ENCODE measurements at regions not wholly inside any gene's neighbourhood (a gene's known extent, or its start where the extent isn't known, plus 50 kb on each side); places are given as distances from the start of the nearest gene placed in this dataset.

DNA sequence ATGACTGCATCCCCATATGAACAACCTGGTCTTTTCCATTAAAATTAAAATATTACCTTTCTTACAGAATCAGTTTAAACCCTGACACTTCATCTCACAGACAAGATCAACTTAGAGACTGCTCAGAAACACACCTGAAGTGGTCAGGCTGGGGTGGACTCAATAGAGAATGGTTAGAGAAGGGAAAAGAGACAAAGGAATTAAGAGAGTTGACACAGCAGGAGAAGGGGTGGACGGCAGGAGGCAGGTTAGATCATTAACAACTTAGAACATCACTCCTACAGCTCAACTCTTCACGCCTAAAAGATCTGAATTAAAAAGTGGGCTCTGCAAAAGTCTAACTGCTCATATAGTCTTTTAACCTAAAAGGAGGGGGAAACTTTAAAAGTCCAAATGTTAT lies 157.7 kb upstream of the COL1A2 start:
- DNase-seq (ENCODE audit: low read depth): no peak

- no peak for DNase-seq (ENCODE audit: low read depth)
Observed at GRCh38 chr7:94237417-94237816, 157.3 kb upstream of the COL1A2 start.

DNA sequence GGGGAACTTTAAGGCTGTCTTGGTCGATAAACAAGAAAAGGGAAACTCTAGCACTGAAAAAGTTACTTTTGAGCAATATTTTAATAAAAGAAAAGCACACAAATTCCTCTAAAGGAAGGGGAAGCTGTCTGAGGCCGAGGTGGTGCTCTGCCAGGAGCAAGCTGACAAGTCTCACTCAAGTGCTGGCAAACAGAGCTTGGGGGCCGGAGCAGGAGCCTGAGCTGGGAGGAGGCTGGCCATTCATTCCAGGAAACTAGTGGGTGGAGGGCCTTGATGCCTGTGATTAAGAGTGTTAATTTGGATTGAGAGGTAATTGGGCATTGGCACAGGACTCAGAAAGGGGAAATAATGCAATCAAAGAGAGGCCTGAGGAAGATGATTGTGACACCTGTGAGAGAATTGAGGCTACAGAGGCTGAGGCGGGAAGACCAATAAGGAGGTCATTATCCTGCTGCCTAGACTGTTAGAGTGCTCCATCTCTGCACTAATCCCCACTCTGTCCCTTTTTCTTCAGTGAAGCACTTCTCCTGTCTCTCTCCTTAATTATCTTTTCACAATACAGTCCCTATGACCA lies 154.9 kb upstream of the COL1A2 start:
- DNase-seq (ENCODE audit: low read depth): no peak

GRCh38 chr7:94240902-94241301 lies 153.8 kb upstream of the COL1A2 start:
- no peak for DNase-seq (ENCODE audit: low read depth)

DNA sequence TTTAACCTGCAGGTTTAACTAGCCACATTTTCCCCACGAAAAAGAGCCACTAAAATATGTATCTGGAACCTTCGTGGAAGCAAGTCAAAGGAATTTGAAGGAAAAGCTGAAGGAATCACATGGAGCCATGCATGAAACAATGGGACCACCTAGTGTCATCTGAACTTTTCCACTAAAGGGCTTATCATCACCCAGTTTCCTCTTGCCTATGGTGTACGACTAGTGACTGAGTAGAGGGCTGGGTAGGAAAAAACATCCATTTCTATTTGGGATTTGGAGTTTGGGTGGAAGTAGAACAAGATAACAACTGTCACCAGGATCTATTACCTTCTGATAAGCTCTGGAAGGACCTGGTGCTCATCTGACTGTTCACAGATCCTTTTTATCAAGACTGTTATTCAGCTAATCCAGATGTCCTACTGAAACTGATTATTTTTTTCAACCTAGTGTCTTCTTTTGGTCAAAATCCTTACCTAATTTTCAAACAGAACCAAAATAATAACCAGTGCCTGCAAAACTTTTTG lies 153.2 kb upstream of the COL1A2 start:
- DNase-seq (ENCODE audit: low read depth): no peak

GRCh38 chr7:94243066-94243711 lies 151.5 kb upstream of the COL1A2 start:
- no peak for DNase-seq (ENCODE audit: low read depth)

- DNase-seq (ENCODE audit: low read depth): no peak
Observed at GRCh38 chr7:94244760-94245159, 149.9 kb upstream of the COL1A2 start.

GRCh38 chr7:94245500-94245899 lies 149.2 kb upstream of the COL1A2 start:
- DNase-seq (ENCODE audit: low read depth): no peak

GRCh38 chr7:94247970-94248369 lies 146.7 kb upstream of the COL1A2 start:
- DNase-seq (ENCODE audit: low read depth): no peak

DNA sequence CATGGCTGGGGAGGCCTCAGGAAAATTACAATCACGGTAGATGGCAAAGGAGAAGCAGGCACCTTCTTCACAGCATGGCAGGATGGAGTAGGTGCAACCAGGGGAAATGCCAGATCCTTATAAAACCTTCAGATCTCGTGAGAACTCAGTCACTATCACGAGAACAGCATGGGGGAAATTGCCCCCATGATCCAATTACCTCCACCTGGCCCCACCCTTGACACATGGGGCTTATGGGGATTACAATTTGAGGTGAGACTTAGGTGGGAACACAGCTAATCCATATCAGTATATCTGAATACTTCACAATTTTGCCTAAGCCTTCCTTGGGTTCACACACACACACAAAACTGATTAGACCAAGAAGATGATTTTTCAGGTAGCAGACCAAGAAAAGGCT lies 145.1 kb upstream of the COL1A2 start:
- DNase-seq (ENCODE audit: low read depth): no peak

DNA sequence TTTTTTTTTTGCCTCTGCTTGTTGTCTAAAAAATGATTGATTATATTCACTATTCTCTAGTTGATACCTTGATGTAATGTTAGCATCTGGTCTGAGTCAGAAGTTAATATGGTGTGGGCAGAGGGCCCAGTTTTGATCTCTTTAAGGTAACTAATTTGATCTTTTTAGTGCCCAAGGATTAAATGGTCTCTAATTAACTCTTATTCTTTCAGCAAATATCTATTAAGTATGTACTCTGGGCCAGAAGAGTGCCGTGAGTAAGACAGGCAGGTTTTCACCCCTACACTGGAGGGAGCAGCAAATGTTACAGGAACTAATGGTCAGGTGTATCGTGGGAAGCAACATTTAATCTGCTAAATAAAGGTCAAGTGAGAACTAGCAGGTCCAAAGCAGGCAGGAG lies 144.6 kb upstream of the COL1A2 start:
- DNase-seq (ENCODE audit: low read depth): no peak

- DNase-seq (ENCODE audit: low read depth): no peak
Observed at GRCh38 chr7:94250987-94251386, 143.7 kb upstream of the COL1A2 start.

DNA sequence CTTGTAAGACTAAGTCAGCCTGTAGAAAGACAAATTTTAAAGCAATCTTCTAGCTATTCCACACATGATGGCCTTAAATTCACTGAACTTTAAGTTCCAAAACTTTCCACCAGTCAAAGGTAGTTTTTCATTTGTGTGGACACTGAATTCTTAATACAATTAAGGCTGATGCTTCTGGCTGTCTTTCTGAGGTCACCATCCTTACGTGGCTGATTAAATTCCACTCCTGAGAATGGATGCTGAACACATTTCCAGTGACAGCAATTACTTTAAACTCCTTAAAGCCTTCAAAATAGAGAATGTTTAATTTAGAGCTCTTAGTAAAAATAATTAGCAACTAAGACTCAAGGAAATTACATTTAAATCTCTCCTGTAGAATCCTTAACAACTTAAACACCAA lies 142.6 kb upstream of the COL1A2 start:
- DNase-seq (ENCODE audit: low read depth): no peak

DNA sequence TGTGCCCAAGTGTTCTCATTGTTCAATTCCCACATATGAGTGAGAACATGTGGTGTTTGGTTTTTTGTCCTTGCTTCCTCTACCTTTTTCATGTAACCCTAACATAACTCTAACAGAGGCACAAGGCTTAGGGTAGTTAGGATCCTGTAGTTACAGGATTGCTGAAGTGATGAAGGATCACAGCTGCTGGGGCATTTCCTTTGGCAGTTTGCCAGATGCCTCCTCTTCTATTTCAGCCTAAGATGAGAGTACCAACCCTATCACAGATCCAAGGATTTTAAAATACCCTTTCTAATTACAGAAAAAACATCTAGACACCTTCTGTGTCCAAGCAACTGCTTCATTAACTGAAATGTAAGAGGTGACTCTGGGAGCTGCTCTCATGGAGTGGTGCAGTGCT lies 141.7 kb upstream of the COL1A2 start:
- no peak for DNase-seq (ENCODE audit: low read depth)

GRCh38 chr7:94253686-94254085 lies 141.0 kb upstream of the COL1A2 start:
- no peak for DNase-seq (ENCODE audit: low read depth)

DNA sequence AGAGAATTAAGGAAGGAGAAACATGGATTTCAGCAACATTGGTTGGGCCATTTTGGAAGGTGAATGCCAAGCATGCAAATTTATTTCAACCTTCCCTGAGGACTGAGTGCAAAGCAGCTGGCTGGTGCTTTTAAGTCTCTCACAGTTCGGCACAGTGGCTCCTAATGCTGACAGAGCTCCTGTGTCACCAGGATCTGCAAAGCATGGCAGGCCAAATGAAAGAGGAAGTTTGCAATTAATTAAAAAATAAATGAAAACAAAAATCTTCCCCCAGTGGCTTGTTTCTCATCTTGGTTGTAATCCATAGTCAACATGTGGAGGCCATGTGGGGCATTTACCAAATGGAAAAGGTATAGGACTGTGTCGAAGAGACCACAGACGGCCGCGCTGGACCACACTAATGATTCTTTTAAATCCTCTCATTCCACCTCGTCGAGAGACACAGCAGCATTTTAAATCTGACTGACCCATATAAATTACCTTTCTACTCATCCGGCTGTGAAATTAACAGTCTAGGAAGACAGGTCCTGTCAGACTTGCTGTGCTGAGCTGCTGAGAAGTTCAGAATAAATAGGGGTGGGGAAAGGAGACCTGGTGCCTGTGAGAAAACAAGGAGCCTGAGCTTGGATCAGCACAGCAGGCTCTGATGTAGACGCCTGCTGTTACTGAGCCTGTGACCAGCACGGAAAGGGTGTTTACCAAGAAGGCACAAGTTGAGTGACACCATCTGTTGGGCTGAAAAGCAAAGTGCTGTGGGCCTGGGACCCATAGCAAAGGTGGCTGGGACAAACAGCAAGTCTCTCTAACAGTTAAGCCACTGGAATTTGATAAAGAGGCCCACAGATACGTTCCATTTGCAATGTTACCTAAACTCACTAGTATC lies 136.0 kb upstream of the COL1A2 start:
- DNase-seq (ENCODE audit: low read depth): no peak

GRCh38 chr7:94261067-94261466 lies 133.6 kb upstream of the COL1A2 start:
- DNase-seq (ENCODE audit: low read depth): no peak

- DNase-seq (ENCODE audit: low read depth): no peak
Observed at GRCh38 chr7:94264756-94265155, 129.9 kb upstream of the COL1A2 start.

DNA sequence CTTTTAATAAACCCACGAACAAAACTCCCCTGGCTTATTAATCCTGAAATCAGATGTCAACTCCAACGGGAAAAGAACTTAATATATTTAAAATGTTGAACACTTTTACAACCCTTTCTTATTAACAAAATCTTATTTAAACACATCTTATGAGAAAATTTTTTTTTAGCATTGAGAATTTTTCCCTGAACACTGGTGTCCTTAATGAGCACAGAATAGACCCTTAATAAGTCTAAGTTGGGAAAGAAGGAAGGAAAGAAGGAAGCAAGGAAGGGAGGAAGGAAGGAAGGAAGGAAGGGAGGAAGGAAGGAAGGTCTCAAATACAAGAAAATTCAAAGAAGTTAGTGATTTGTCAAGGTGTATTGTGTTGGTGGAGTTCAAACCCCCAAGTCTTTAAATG lies 129.2 kb upstream of the COL1A2 start:
- no peak for DNase-seq (ENCODE audit: low read depth)

DNA sequence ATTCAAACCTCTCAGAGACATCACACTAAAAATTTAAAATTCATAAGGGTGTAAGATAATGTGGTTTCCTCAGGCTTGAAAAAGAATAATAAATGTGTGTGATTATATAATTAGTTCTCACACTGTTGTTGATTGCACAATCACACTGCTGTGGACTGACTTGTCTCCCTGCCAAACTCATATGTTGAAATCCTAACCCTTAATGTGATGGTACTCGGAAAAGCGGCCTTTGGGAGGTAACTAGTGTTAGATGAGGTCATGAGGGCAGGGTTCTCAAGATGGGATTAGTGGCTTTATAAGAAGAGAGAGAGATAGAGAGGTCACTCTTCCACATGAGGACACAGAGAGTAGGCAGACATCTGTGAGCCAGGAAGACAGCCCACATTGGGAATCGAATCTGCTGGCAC lies 128.5 kb upstream of the COL1A2 start:
- no peak for DNase-seq (ENCODE audit: low read depth)

DNA sequence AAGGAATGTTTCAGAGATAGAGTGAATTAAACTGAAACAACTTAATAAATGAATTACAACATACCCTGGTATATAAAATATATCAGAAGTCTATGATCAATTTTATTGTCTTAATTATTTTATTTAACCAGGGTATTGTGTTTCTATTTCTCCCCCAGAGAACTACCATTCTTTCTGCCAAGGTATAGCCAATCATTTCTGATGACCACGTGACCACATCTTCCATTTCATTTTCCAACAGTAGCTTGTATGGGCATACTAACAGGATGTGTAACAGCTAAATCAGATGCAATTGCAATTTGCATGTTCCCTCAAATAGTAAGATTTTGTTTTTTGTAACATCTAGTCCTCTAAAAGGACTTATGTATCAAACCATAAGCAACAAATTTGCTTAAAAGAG lies 123.9 kb upstream of the COL1A2 start:
- DNase-seq (ENCODE audit: low read depth): no peak

GRCh38 chr7:94272821-94273583 lies 121.7 kb upstream of the COL1A2 start:
- DNase-seq (ENCODE audit: low read depth): no peak
